ENCODE measurements at regions not wholly inside any gene's neighbourhood (a gene's known extent, or its start where the extent isn't known, plus 50 kb on each side); places are given as distances from the start of the nearest gene placed in this dataset.

DNA sequence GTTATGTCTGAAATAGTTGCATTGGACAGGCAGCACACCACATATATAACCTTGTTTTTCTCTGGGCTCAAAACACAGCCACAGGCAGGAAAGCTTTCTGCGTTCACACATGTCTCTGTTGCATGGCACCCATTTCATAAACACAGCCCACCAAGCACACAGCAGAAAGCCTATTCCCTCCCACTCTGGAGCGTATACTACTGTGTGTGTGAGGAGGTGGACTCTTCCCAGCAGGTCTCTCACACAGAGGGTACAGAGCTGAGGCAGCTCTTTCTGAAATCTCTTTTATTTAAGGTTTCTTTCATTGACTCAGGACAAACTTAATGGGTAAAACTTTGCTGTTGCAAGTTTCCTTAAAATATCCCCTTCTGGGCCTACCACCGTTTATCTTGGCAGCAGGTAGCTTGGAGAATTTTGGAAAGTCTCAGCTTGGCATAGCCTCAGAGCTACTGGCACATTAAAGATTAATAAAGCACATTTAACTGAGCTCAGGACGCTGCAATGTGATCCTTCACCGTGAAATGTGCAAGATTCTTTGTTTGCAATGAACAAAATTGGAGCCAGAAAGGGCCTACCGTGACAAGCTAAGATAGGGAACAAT lies 105.1 kb upstream of the NCKAP5 start:
- TF ChIP-seq POLR2A (IDR thresholded peaks at IDR 0.05; ENCODE audit: low read depth, low read length) (no peak), MAFK (IDR thresholded peaks at IDR 0.05; ENCODE audit: low read depth, low read length) (no peak), RAD21 (IDR thresholded peaks at IDR 0.05; ENCODE audit: low read length) (no peak), CEBPB (IDR thresholded peaks at IDR 0.05; ENCODE audit: low read depth, low read length) (no peak), MAZ (IDR thresholded peaks at IDR 0.05; ENCODE audit: borderline replicate concordance, low read depth, low read length) (no peak), SMC3 (IDR thresholded peaks at IDR 0.05; ENCODE audit: low read depth, low read length) (no peak), RCOR1 (IDR thresholded peaks at IDR 0.05; ENCODE audit: insufficient replicate concordance, low read length) (no peak)
- TF ChIP-seq, protein P1, sequence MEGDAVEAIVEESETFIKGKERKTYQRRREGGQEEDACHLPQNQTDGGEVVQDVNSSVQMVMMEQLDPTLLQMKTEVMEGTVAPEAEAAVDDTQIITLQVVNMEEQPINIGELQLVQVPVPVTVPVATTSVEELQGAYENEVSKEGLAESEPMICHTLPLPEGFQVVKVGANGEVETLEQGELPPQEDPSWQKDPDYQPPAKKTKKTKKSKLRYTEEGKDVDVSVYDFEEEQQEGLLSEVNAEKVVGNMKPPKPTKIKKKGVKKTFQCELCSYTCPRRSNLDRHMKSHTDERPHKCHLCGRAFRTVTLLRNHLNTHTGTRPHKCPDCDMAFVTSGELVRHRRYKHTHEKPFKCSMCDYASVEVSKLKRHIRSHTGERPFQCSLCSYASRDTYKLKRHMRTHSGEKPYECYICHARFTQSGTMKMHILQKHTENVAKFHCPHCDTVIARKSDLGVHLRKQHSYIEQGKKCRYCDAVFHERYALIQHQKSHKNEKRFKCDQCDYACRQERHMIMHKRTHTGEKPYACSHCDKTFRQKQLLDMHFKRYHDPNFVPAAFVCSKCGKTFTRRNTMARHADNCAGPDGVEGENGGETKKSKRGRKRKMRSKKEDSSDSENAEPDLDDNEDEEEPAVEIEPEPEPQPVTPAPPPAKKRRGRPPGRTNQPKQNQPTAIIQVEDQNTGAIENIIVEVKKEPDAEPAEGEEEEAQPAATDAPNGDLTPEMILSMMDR (conservative IDR thresholded peaks at IDR 0.05; ENCODE audit: low read depth, low read length): no peak
- TF ChIP-seq, protein P2, sequence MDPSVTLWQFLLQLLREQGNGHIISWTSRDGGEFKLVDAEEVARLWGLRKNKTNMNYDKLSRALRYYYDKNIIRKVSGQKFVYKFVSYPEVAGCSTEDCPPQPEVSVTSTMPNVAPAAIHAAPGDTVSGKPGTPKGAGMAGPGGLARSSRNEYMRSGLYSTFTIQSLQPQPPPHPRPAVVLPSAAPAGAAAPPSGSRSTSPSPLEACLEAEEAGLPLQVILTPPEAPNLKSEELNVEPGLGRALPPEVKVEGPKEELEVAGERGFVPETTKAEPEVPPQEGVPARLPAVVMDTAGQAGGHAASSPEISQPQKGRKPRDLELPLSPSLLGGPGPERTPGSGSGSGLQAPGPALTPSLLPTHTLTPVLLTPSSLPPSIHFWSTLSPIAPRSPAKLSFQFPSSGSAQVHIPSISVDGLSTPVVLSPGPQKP (IDR thresholded peaks at IDR 0.05; ENCODE audit: borderline replicate concordance, low read depth, low read length): no peak
- TF ChIP-seq, protein P3, sequence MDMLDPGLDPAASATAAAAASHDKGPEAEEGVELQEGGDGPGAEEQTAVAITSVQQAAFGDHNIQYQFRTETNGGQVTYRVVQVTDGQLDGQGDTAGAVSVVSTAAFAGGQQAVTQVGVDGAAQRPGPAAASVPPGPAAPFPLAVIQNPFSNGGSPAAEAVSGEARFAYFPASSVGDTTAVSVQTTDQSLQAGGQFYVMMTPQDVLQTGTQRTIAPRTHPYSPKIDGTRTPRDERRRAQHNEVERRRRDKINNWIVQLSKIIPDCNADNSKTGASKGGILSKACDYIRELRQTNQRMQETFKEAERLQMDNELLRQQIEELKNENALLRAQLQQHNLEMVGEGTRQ (IDR thresholded peaks at IDR 0.05; ENCODE audit: low read depth, low read length): no peak
